Keratinocyte (primary cell): ENCODE measurements at regions not wholly inside any gene's neighbourhood (a gene's known extent, or its start where the extent isn't known, plus 50 kb on each side); places are given as distances from the start of the nearest gene placed in this dataset.

Experiments used
- DNase-seq: peaks from one replicate; pipeline ENCODE4 v3.0.0-alpha.2; 2011; ENCODE audit warnings: low read depth, missing footprints, low spot score
- FAIRE-seq: peaks from 2 replicates; lab custom pipeline; 2011; peaks lifted over from hg19 to GRCh38; lab: Jason Lieb, UNC
- H2AFZ ChIP-seq: 2 replicates; pipeline ENCODE4 v1.6.0; 2012; ENCODE audit warnings: low read length, control low read depth, inconsistent platforms; ENCODE audit not compliant: control insufficient read depth
- H3K27ac ChIP-seq: 2 replicates; pipeline ENCODE4 v1.5.1; 2011; ENCODE audit warnings: low read length; ENCODE audit not compliant: control insufficient read depth, insufficient read depth
- H3K27me3 ChIP-seq: 3 replicates; pipeline ENCODE4 v1.6.0; 2011; ENCODE audit warnings: low read length; ENCODE audit not compliant: control insufficient read depth, insufficient read depth; ENCODE audit errors: extremely low read depth
- H3K36me3 ChIP-seq, 2 experiments: 2 replicates in 1 of 2; 3 replicates in 1 of 2; pipeline ENCODE4 v1.5.1; 2011; ENCODE audit warnings: low read length in 2 of 2, mild to moderate bottlenecking in 1 of 2; ENCODE audit not compliant: control insufficient read depth in 2 of 2, insufficient read depth in 2 of 2; ENCODE audit errors: extremely low read depth in 1 of 2
- H3K4me1 ChIP-seq: 3 replicates; pipeline ENCODE4 v1.5.1; 2011; ENCODE audit warnings: low read length; ENCODE audit not compliant: control insufficient read depth, insufficient read depth; ENCODE audit errors: extremely low read depth
- H3K4me2 ChIP-seq: 3 replicates; pipeline ENCODE4 v1.6.0; 2011; ENCODE audit warnings: low read depth, low read length; ENCODE audit not compliant: control insufficient read depth, insufficient read depth; ENCODE audit errors: extremely low read depth
- H3K4me3 ChIP-seq, 3 experiments: fragments of 200-600 bp in 1 of 3; sonication (generic) in 1 of 3; 2 replicates in 2 of 3; 3 replicates in 1 of 3; pipeline ENCODE4 v1.5.1; 2011 to 2016; ENCODE audit warnings: low read length in 3 of 3, mild to moderate bottlenecking in 3 of 3, control low read depth in 2 of 3, inconsistent platforms in 1 of 3, low read depth in 1 of 3, mixed read lengths in 1 of 3, mixed run types in 1 of 3, moderate library complexity in 1 of 3; ENCODE audit not compliant: control insufficient read depth in 2 of 3, insufficient read depth in 2 of 3; ENCODE audit errors: extremely low read depth in 1 of 3
- H3K79me2 ChIP-seq: 2 replicates; pipeline ENCODE4 v1.6.0; 2012; ENCODE audit warnings: low read length; ENCODE audit not compliant: control insufficient read depth, insufficient read depth
- H3K9ac ChIP-seq: 3 replicates; pipeline ENCODE4 v1.6.0; 2011; ENCODE audit warnings: low read length; ENCODE audit not compliant: control insufficient read depth, insufficient read depth; ENCODE audit errors: extremely low read depth
- H3K9me1 ChIP-seq: 3 replicates; pipeline ENCODE4 v1.6.0; 2011; ENCODE audit warnings: low read length; ENCODE audit not compliant: control insufficient read depth, insufficient read depth; ENCODE audit errors: extremely low read depth
- H3K9me3 ChIP-seq: 2 replicates; pipeline ENCODE4 v1.5.1; 2012; ENCODE audit warnings: low read depth, low read length; ENCODE audit not compliant: control insufficient read depth
- H4K20me1 ChIP-seq: 3 replicates; pipeline ENCODE4 v1.6.0; 2011; ENCODE audit warnings: low read length; ENCODE audit not compliant: control insufficient read depth, insufficient read depth; ENCODE audit errors: extremely low read depth
- CTCF ChIP-seq, 3 experiments: IDR thresholded peaks in 1 of 3; conservative IDR thresholded peaks in 1 of 3; optimal IDR thresholded peaks in 1 of 3; 2 replicates in 2 of 3; 3 replicates in 1 of 3; pipeline versions ENCODE3 to v1.5.1; 2011; ENCODE audit warnings: low read length in 3 of 3, mild to moderate bottlenecking in 3 of 3, moderate library complexity in 2 of 3, control low read depth in 1 of 3, inconsistent platforms in 1 of 3; ENCODE audit not compliant: insufficient read depth in 2 of 3; ENCODE audit errors: extremely low read depth in 1 of 3
- EZH2 ChIP-seq: IDR thresholded peaks from one replicate; pipeline ENCODE4 v1.6.1; 2012; ENCODE audit warnings: inconsistent platforms, mild to moderate bottlenecking, low read length, moderate library complexity
- dilution Hi-C: fragments of 300-500 bp; cut with MboI; formaldehyde crosslinking; loops from one replicate; pipeline ENCODE4 v1.7.0; 2020; ENCODE audit warnings: low sequenced_read_pairs; ENCODE audit not compliant: extremely low pct_ligation_motif_present

GRCh38 chr3:147210676-147211075 lies 195.7 kb downstream of the ZIC4 start:
- FAIRE-seq (no peak), DNase-seq (no peak)
- H3K9me1 ChIP-seq = no peaks in the 10 kb centered on the region
- TF ChIP-seq CTCF (optimal IDR thresholded peaks at IDR 0.05 in 1 of 3, IDR thresholded peaks at IDR 0.05 in 1 of 3, conservative IDR thresholded peaks at IDR 0.05 in 1 of 3; ENCODE audit: extremely low read depth in 1 of 3, insufficient read depth in 2 of 3, low read length in 3 of 3) = no peak
- no peak for TF ChIP-seq EZH2
- no peaks in the 10 kb centered on the region for H3K36me3 ChIP-seq
- H3K27ac ChIP-seq = no peak overlapping the region
- no peak overlapping the region for H3K4me2 ChIP-seq
- H3K4me1 ChIP-seq = no peaks in the 10 kb centered on the region
- H3K4me3 ChIP-seq = no peak overlapping the region
- no peaks in the 10 kb centered on the region for H3K79me2 ChIP-seq
- H3K9ac ChIP-seq = no peak overlapping the region
- no peak overlapping the region for H2AFZ ChIP-seq
- H3K9me3 ChIP-seq = no peaks in the 10 kb centered on the region
- H3K27me3 ChIP-seq = no peaks in the 10 kb centered on the region
- H4K20me1 ChIP-seq = no peaks in the 10 kb centered on the region
- dilution Hi-C loops = no loop called here

GRCh38 chr3:147201086-147201485 lies 205.3 kb downstream of the ZIC4 start:
- Histone ChIP-seq H3K27ac (no peak overlapping the region), H3K9me1 (no peaks in the 10 kb centered on the region), H2AFZ (no peak overlapping the region), H3K4me2 (no peak overlapping the region), H3K9me3 (no peaks in the 10 kb centered on the region), H3K27me3 (no peaks in the 10 kb centered on the region), H3K4me3 (no peak overlapping the region), H3K9ac (no peak overlapping the region), H3K4me1 (no peaks in the 10 kb centered on the region), H4K20me1 (no peaks in the 10 kb centered on the region), H3K79me2 (no peaks in the 10 kb centered on the region), H3K36me3 (no peaks in the 10 kb centered on the region)
- no peak for FAIRE-seq
- no peak for DNase-seq
- dilution Hi-C loops = no loop called here
- TF ChIP-seq CTCF (optimal IDR thresholded peaks at IDR 0.05 in 1 of 3, IDR thresholded peaks at IDR 0.05 in 1 of 3, conservative IDR thresholded peaks at IDR 0.05 in 1 of 3; ENCODE audit: extremely low read depth in 1 of 3, insufficient read depth in 2 of 3, low read length in 3 of 3) (no peak), EZH2 (no peak)
